ENCODE measurements at regions not wholly inside any gene's neighbourhood (a gene's known extent, or its start where the extent isn't known, plus 50 kb on each side); places are given as distances from the start of the nearest gene placed in this dataset.

GRCh38 chr5:2199697-2200096 lies 317.0 kb upstream of the IRX4 start:
- no peak for DNase-seq

- no peak for DNase-seq
Observed at GRCh38 chr5:2196989-2197619, 314.4 kb upstream of the IRX4 start.

- no peak for DNase-seq
Observed at GRCh38 chr5:2196416-2196815, 313.7 kb upstream of the IRX4 start.

GRCh38 chr5:2194949-2195348 lies 312.2 kb upstream of the IRX4 start:
- no peak for DNase-seq

- no peak for DNase-seq
Observed at GRCh38 chr5:2194236-2194555, 311.5 kb upstream of the IRX4 start.

GRCh38 chr5:2193542-2194235 lies 311.0 kb upstream of the IRX4 start:
- no peak for DNase-seq

GRCh38 chr5:2193142-2193541 lies 310.4 kb upstream of the IRX4 start:
- no peak for DNase-seq

GRCh38 chr5:2192496-2192895 lies 309.8 kb upstream of the IRX4 start:
- no peak for DNase-seq

- DNase-seq, result no peak
Observed at GRCh38 chr5:2191972-2192371, 309.2 kb upstream of the IRX4 start.

GRCh38 chr5:2190549-2190948 lies 307.8 kb upstream of the IRX4 start:
- no peak for DNase-seq

- no peak for DNase-seq
Observed at GRCh38 chr5:2188661-2189060, 305.9 kb upstream of the IRX4 start.

GRCh38 chr5:2188137-2188536 lies 305.4 kb upstream of the IRX4 start:
- DNase-seq, result no peak

GRCh38 chr5:2187687-2188086 lies 305.0 kb upstream of the IRX4 start:
- DNase-seq, result no peak

- no peak for DNase-seq
Observed at GRCh38 chr5:2187156-2187555, 304.4 kb upstream of the IRX4 start.

GRCh38 chr5:2186472-2187015 lies 303.8 kb upstream of the IRX4 start:
- no peak for DNase-seq

- DNase-seq, result no peak
Observed at GRCh38 chr5:2185646-2186471, 303.1 kb upstream of the IRX4 start.

GRCh38 chr5:2184563-2185540 lies 302.1 kb upstream of the IRX4 start:
- no peak for DNase-seq

- DNase-seq, result no peak
Observed at GRCh38 chr5:2184026-2184366, 301.3 kb upstream of the IRX4 start.

- DNase-seq, result no peak
Observed at GRCh38 chr5:2183154-2184025, 300.7 kb upstream of the IRX4 start.

GRCh38 chr5:2182020-2182419 lies 299.3 kb upstream of the IRX4 start:
- DNase-seq, result no peak

GRCh38 chr5:2181557-2181956 lies 298.8 kb upstream of the IRX4 start:
- no peak for DNase-seq

GRCh38 chr5:2181149-2181548 lies 298.4 kb upstream of the IRX4 start:
- no peak for DNase-seq
